Midbrain (tissue), 1 donor: ENCODE measurements at regions not wholly inside any gene's neighbourhood (a gene's known extent, or its start where the extent isn't known, plus 50 kb on each side); places are given as distances from the start of the nearest gene placed in this dataset.
"Not testable (repeated sequence)": the region's sequence is repeated elsewhere in the genome, so short reads cannot be mapped to it uniquely, and the experiment has no call there.

Source experiments
- DNase-seq: peaks from one replicate; lab custom pipeline; 2025; lab: John Stamatoyannopoulos, UW

DNA sequence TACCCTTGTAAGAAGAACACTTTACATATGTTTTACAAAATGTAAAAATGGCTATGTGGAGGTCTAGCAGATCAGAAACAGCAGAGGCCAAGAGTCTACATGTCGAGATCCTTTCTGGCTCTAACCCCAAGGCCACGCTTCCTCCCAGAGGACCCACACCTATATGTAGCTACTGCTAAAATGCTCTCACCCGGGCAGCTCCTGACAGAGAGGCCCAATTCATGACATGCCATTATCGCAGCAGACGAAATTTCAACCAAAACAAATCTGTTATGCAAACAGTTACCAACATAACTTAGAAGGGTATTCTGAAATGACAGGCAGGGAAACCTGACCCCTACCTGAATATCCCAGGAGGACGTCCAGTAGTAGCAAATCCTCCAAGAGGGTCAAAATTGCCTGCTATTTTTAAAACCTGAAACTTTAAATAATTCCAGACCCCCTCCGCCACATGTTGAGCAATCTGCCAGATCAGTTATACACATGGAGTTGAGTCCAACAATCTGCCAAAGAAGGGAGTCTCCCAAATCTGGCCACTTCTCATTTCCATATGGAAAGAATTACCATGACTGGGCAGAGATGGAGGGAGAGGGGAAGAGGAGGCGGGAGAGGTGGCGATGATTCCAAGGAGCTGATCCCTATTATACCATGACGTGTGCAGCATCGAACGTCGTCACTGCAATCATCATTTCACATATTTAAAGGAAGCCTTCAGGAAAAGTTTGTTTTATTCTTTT, 192.9 kb upstream of the TBL1X start:
- no peak for DNase-seq

DNA sequence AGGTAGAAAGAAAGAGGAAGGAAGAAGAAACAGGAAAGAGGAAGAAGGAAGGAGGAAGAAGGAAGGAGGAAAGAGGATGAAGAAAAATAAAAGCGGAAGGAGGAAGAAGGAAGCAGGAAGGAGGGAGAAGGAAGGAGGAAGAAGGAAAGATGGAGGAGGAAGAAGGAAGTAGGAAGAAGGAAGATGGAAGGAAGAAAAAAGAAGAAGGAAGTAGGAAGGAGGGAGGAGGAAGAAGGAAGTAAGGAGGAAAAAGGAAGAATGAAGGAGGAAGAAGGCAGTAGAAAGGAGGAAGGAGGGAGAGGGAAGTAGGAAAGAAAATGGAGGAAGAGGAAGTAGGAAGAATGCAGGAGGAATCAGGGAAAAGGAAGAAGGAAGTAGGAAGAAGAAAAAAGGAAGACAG, 191.1 kb upstream of the TBL1X start:
- no peak for DNase-seq

DNA sequence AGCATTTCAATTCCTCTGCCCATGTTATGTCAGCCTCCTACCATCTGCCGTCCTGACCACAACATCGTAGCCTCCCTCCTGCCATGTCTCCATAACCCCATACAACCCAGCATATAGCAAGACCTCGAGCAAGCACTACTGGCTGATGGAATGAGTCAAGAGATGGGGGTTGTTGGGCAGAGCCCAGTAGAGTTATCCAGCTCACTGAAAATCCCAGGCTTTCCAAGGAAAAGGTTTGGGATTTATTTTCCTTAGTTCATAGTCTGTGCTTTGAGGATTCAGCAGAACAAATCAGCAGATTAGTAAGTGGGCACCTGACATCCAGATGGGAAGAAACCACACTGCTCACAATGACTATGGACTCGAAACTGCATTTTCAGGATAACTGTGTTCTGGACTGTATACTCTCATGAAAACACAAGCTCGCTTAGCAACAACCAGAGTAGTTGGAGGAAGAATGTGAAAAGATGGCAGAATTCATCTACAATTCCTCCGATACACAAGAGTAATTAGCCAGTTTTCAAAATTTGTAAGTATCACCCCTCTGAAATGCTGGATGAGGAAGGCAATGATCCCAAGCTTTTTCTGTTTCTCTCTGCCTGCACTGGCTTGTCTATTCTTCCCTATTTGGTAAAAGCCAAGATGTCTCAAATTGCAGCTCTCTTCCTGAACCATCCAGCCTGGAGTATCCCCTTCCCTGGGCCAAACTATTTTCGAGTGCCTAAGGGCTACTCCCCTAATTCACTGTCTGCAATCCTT, 186.2 kb upstream of the TBL1X start:
- no peak for DNase-seq

DNA sequence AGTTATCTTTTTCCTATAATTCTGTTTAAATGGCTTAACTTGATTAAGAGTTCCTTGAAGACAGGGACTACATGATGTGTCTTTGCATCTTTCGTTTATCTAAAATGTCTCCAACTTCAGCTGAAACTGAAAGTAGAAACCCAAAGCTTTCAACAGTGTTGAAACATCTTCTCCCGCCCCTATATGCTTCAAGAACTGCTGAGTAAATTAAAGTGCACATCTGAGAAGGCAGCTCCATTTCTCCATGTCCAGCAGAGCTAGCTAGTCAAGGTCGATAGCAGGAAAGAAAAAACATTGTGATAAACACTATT, 185.7 kb upstream of the TBL1X start:
- DNase-seq, result no peak

DNA sequence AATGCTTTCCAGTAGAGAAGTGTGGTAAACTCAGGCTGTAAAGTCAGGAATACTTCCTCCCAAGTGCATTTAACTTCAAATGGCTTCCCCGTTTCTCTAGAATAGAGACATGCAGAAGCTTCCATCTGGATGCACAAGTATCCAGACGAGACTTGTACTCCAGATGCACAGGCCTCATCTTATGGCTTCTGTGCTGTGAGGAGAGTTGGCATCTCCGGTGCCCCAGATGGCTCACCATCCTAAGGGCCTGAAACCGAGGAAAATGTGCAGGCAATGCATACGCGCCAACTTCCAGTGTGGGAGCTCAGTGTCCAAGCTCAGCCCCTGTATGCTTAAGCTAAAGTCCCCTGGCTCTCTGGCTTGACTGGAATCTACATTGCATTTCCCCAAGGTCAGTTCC, 184.0 kb upstream of the TBL1X start:
- no peak for DNase-seq

DNA sequence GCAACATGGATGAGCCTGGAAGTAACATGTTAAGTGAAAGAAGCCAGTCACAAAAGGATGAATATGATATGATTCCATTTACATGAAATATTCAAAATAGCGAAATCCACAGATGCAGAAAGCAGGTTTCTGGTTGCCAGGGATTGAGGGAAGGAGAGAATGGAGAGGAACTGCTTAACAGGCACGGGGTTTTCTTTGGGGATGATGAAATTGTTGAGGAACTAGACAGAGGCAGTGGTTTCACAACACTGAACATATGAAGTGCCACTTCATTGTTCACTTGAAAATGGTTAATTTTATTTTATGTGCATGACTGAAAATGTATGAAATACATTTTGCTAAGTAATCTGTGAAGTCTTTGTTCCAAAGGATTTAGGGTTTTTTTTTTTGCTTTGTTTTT, 182.5 kb upstream of the TBL1X start:
- DNase-seq, result no peak

DNA sequence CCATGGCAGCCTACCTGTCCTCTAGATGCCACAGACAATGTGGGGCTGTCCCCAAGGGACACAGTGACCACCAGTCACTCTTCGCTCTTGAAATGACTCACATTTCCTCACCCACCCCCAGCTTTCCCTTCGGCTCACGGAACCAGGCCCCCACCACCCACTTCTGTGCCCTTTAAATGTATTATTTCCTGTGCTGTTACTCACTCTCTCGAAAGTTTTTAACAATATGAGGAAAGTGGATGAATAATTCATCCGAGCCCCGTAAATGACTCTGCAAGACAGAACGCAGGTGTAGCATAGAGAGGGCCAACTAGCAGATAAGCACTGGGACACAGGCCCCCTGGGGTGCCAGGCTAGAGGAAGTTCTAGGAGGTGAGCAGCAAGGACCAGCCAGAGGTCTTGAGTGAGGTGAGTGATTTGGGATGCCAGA, 179.5 kb upstream of the TBL1X start:
- no peak for DNase-seq

DNA sequence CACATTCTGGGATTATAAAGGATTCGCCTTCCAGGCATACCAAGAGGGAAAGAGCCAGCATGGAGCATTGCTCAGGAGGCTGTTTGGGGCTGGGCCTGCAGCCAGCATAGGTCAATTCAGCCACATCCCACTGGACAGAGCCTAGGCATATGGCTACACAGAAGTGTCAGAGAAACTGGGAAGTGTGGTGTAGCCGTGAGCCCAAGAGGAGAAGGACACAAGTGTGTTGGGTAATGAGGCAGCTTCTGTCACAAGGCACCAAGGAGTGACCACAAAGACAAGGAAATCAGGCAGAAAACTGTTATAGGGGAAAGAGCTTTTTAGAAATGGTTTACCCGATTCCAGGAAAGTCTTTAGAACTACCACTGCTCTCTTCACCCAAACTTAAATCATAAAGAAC, 178.6 kb upstream of the TBL1X start:
- no peak for DNase-seq

DNA sequence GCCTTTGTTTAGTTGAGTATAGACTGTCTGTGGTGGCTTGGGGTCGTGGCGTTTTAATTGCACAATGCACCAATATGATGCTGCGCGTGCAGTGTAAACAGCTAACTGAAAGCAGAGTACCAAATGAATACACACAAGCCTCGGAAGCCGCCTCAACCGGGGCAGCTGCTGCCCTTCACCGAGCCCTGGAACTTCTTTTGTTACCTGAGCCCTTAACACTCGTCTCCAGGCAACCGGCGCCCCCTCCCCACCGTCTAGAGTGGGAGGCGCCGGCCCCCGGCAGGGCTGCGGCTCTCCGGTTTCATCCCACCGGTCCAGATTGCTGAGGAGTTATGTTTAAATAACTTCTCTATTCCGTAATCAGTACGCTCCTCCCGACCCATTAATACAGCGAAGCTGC, 173.2 kb upstream of the TBL1X start:
- DNase-seq, result no peak

DNA sequence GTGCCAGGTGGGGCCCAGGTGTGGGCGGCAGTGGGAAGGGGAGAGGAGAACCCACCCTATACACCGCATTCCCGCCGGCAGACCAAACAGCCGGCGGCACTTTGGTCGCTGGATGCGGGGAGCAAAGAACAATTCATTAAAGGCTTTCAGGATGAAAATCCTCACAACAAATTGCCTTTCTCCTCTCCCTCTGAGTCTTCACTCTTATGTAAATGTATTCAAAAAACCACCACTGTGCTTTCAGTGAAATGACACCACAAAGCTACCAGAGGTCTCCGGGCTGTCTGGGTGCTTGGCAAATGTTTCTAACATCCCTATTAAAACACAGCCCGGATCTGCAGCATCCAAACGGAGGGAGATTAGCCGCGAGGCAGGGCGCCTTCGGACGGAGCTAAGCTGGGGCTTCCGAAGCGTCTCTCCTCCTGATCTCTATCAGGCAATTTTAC, 171.8 kb upstream of the TBL1X start:
- no peak for DNase-seq

DNA sequence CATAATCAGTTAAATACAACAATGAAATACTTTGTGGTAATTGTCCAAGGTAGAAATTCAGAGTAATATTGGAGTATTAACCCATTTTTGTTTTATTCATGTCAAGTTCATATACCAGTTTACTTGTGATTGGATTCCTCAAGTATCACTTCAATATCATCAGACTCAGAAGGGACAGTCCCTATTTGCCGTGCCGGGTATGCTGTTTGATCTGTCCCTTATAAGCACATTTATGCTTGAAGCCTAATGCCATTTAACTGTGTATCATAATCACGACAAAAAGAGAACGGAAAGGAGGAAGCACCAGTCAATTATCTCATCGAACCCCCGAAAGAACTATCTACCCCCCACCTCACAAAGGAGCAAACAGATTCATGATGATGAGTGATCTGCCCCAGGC, 171.0 kb upstream of the TBL1X start:
- no peak for DNase-seq

DNA sequence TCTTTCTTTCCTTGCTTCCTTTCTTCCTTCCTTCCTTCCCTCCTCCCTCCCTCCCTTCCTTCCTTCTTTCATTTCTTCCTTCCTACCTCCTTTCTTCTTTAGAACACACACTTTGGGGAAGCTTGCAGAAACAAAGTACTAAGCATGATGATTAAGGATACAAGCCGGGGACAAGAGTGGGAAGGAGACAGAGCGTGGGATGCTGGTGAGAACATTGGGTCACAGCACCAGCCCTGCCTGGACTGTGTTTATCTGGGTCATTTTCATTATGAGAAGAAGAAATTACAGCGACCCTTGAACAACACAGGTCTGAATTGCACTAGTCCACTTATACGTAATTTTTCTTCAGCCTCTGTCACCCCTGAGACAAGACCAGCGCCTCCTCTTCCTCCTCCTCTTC, 169.3 kb upstream of the TBL1X start:
- DNase-seq, result no peak

DNA sequence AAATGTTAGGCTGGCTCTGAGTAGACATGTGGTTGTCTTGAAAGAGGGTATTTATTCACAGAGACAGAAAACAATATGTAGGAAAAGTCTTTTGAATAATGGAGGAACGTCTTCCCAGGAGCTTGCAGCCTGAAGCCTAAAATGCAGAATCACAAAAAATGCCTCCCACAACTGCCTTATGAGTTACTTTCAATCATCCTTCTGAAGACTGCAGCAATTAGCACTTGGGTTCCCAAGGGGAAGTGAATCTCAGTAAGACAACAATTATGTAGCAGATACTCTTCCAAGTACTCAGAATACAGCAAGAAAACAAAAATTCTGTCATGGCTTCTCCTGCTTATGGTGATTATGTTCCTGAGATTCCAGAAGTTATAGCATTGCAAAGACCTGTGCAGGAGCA, 166.6 kb upstream of the TBL1X start:
- DNase-seq, result no peak

DNA sequence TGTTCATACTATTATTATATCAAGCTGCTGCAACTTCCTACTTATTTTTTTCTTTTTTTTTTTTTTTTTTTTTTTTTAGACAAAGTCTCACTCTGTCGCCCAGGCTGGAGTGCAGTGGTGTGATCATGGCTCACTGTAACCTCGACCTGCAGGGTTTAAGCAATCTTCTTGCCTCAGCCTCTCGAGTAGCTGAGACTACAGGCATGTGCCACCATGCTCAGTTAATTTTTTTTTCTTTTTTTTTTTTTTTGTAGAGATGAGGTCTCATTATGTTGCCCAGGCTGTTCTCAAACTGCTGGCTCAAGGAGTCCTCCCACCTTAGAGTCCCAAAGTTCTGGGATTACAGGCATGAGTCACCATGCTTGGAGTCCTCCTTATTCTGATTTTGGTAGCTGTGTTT, 165.2 kb upstream of the TBL1X start:
- not testable (repeated sequence) for DNase-seq

DNA sequence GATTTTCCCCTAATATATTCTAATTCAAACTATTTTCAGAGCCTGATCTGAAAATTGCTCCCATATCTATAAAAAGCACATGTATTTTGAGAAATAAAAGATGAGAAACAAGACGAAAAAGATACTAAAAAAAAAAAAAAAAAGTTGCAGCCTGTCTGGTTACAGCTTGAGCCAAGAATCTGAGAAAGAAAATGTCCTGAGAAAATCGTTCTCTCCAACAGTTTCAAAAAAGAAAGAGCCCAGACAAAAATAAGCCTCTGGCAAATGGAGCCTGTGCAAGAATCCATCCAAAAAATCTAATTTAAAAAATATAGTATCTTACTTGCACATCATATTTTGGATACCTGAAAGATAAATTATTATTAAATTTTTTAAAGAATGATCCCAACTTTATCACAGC, 163.0 kb upstream of the TBL1X start:
- no peak for DNase-seq

DNA sequence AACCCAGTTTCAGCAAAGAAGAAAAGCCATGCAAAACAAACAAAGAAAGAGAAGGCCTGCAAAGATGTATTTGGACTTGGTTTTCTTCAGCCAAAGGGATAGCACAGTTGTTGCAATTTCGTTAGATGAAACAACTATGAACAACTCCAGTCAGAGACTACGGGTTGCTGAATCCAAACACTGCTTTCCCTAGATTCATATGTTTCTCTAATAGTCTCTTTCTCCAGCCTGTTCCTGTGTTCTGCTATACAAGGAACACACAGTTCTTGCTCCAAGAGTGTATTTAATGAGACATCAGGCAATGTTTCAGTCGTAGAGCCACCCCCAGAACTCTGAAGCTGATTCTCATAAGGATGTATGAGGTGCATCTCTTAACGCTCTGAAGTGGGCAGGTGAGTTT, 162.5 kb upstream of the TBL1X start:
- DNase-seq, result no peak

DNA sequence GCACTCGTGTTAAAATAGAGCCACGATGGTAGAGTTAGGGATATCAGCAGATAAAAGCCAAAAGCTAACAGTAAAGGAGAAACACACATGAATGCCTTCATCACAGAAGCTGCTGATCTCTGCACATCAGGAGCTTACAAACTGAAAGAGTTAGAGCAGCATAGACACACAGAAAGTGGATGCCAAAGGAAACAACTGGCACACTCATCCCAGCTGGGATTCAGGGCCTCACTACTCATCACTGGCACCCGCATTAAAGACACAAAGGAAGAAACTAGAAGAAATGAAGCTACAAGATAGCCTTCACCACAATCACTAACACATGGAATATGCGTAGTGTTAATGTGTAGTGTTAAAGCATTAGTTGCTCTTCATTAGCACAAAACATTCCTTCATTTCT, 156.4 kb upstream of the TBL1X start:
- DNase-seq, result no peak

DNA sequence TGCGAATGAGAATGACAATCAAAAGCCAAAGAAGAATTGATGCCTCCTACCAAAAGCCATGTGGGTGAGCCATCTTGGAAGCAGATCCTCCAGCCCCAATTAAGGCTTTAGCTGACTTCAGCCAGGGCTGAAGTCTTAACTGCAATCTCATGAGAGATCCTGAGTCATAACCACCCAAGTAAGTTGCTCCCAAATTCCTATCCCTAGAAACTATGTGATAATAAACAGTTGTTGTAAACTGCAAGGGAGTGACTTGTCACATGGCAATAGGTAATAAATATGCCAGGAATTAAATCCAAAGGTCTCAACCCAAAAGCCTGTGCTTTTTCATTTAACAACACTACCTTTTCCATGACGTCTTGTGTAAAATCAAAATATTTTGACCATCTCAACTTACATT, 154.2 kb upstream of the TBL1X start:
- no peak for DNase-seq

DNA sequence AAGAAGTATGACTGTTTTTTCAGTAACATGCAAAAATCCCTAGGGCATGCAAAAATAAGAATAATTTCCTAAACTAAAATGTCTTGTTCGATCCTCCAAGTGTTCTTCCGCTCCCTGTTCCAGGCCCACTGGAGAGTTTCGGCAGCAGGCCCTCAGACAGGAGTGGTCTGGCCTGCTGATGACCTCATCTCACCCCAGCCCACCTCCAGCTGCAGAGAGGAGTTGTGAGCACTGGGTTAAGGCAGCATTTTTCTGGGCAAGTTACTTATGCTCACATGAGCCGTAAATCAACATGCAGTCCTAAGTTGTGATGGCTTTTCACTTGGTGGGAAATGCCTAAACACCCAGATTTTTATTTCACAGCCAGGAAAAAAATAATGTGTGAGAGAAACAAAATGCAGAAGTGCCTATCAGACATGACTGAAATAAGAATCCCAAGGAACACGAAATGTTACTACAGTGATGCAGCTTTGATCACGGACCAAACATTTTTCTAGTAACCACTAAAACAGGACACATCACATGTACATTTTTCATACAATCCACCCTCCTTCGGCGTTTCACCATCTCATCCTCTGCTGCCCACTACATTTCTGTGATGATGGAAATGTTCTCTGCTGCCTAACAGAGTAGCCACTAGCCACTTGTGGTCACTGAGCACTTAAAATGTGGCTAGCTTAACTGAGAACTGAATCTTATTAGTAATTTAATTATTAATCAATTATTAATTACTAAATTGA, 153.3 kb upstream of the TBL1X start:
- no peak for DNase-seq

DNA sequence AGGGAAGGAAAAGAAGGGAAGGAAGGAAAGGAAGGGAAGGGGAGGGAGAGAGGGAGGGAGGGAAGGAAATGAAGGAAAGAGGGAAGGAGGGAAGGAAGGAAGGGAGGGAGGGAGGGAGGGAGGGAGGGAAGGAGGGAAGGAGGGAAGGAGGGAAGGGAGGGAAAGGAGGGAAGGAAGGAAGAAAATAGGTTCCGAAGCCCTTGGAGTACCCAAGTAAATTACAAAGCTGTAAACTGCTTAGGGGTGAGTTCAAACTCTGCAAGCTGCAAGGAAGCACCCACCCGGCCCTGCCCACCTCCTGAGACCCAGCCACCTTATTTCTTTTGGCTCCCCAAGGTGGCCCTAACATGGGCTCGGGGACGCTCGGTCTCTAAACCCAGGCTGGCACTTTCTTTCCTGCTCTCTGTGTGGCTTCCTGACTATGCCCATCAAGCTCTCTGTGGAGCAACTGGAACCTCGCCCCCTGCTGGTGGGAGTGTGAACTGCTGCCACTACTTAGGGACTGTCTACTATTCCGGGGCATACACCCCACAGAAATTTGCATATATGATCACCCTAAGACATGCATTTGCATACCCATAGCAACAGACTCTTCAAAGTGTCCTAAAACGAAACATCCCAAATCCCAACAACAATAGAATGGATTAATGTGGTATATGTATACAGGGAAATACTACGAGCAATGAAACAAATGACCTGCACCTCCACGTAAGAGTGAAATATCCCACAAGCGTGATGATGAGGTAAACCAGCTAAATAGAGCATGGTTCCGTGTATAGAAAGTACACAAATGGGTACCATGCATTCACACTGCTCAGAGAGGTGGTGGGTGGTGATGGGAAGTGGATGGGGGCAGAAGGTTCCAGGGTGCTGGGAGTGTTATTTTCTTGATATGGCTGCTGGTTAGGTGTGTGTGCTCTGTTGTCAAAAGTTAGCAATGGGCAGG, 151.7 kb upstream of the TBL1X start:
- no peak for DNase-seq

DNA sequence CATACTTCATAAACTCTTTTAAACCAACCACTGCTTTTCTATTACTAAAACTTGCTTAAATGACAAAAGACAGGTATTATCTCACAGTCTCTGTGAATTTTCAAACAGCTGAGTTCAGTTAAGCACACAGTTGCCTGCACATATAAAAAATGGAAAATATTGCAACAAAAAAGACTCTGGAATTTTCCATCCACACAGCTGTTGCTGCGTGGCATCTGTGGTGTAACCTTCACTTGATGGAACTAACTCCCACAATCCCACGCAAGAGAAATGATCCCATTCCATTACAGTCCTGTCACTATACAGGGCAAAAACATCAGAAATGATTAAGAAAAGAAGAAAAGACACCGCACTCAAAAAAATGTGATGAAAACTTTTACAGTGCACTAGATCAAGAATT, 149.8 kb upstream of the TBL1X start:
- DNase-seq, result no peak

DNA sequence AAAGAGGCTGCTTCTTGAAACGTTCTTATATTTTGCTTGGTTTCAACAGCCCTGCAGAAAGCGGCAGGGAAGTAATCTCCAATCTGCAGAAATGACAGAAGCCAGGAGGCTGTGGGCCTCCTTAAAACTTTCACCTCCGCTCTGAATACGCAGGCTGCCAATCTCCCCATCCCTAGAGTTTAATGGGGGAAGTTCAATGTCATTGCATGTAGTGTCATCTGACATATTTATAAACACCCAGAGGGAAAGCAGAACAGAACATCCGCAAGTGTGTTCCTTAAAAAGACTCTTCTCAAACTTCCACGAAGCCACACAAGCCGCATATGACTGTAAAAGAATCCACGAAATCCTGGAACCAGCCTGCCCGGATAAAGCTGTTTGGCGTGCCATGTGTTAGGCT, 148.8 kb upstream of the TBL1X start:
- DNase-seq, result peak; percentile 7
